ENCODE measurements at regions not wholly inside any gene's neighbourhood (a gene's known extent, or its start where the extent isn't known, plus 50 kb on each side); places are given as distances from the start of the nearest gene placed in this dataset.

GRCh38 chr11:44451706-44452105 lies 113.8 kb upstream of the CD82 start:
- no peak overlapping the region for H3K4me3 Mint-ChIP-seq
- no peaks in the 10 kb centered on the region for H3K9me3 Mint-ChIP-seq
- H3K27ac Mint-ChIP-seq, result no peak overlapping the region
- H3K36me3 Mint-ChIP-seq, result no peaks in the 10 kb centered on the region
- H3K4me1 Mint-ChIP-seq, result no peaks in the 10 kb centered on the region
- peaks cover 2% of the 10 kb centered on the region for H3K27me3 Mint-ChIP-seq

- H3K36me3 Mint-ChIP-seq, result no peaks in the 10 kb centered on the region
- H3K4me1 Mint-ChIP-seq, result no peaks in the 10 kb centered on the region
- H3K9me3 Mint-ChIP-seq, result no peaks in the 10 kb centered on the region
- no peak overlapping the region for H3K27ac Mint-ChIP-seq
- no peaks in the 10 kb centered on the region for H3K27me3 Mint-ChIP-seq
- no peak overlapping the region for H3K4me3 Mint-ChIP-seq
Measured at GRCh38 chr11:44452827-44453572, 112.5 kb upstream of the CD82 start.

GRCh38 chr11:44453871-44454270 lies 111.6 kb upstream of the CD82 start:
- H3K4me1 Mint-ChIP-seq, result no peaks in the 10 kb centered on the region
- H3K27ac Mint-ChIP-seq, result no peak overlapping the region
- no peaks in the 10 kb centered on the region for H3K27me3 Mint-ChIP-seq
- no peaks in the 10 kb centered on the region for H3K9me3 Mint-ChIP-seq
- H3K4me3 Mint-ChIP-seq, result no peak overlapping the region
- H3K36me3 Mint-ChIP-seq, result no peaks in the 10 kb centered on the region

- H3K36me3 Mint-ChIP-seq, result no peaks in the 10 kb centered on the region
- H3K9me3 Mint-ChIP-seq, result no peaks in the 10 kb centered on the region
- H3K4me1 Mint-ChIP-seq, result no peaks in the 10 kb centered on the region
- no peak overlapping the region for H3K27ac Mint-ChIP-seq
- no peaks in the 10 kb centered on the region for H3K27me3 Mint-ChIP-seq
- H3K4me3 Mint-ChIP-seq, result no peak overlapping the region
Measured at GRCh38 chr11:44454666-44455065, 110.8 kb upstream of the CD82 start.

- H3K27ac Mint-ChIP-seq, result no peak overlapping the region
- H3K9me3 Mint-ChIP-seq, result no peaks in the 10 kb centered on the region
- H3K4me3 Mint-ChIP-seq, result no peak overlapping the region
- no peaks in the 10 kb centered on the region for H3K4me1 Mint-ChIP-seq
- H3K36me3 Mint-ChIP-seq, result no peaks in the 10 kb centered on the region
- H3K27me3 Mint-ChIP-seq, result no peaks in the 10 kb centered on the region
Measured at GRCh38 chr11:44456544-44457300, 108.7 kb upstream of the CD82 start.

GRCh38 chr11:44457862-44458261 lies 107.6 kb upstream of the CD82 start:
- no peaks in the 10 kb centered on the region for H3K27me3 Mint-ChIP-seq
- no peaks in the 10 kb centered on the region for H3K4me1 Mint-ChIP-seq
- no peak overlapping the region for H3K4me3 Mint-ChIP-seq
- H3K27ac Mint-ChIP-seq, result no peak overlapping the region
- H3K9me3 Mint-ChIP-seq, result no peaks in the 10 kb centered on the region
- H3K36me3 Mint-ChIP-seq, result no peaks in the 10 kb centered on the region

- H3K27me3 Mint-ChIP-seq, result peaks cover 2% of the 10 kb centered on the region
- H3K27ac Mint-ChIP-seq, result no peak overlapping the region
- H3K4me3 Mint-ChIP-seq, result no peak overlapping the region
- H3K4me1 Mint-ChIP-seq, result no peaks in the 10 kb centered on the region
- H3K9me3 Mint-ChIP-seq, result no peaks in the 10 kb centered on the region
- no peaks in the 10 kb centered on the region for H3K36me3 Mint-ChIP-seq
Measured at GRCh38 chr11:44463751-44464150, 101.7 kb upstream of the CD82 start.

- Mint-ChIP-seq H3K27ac (no peak overlapping the region), H3K27me3 (peaks cover 4% of the 10 kb centered on the region), H3K9me3 (no peaks in the 10 kb centered on the region), H3K4me1 (no peaks in the 10 kb centered on the region), H3K36me3 (no peaks in the 10 kb centered on the region), H3K4me3 (no peak overlapping the region)
Measured at GRCh38 chr11:44464741-44465140, 100.7 kb upstream of the CD82 start.

- no peaks in the 10 kb centered on the region for H3K36me3 Mint-ChIP-seq
- no peaks in the 10 kb centered on the region for H3K9me3 Mint-ChIP-seq
- peaks cover 8% of the 10 kb centered on the region for H3K27me3 Mint-ChIP-seq
- H3K4me3 Mint-ChIP-seq, result no peak overlapping the region
- no peaks in the 10 kb centered on the region for H3K4me1 Mint-ChIP-seq
- H3K27ac Mint-ChIP-seq, result no peak overlapping the region
Measured at GRCh38 chr11:44466531-44467205, 98.8 kb upstream of the CD82 start.

- H3K36me3 Mint-ChIP-seq, result no peaks in the 10 kb centered on the region
- H3K4me1 Mint-ChIP-seq, result no peaks in the 10 kb centered on the region
- no peak overlapping the region for H3K27ac Mint-ChIP-seq
- H3K27me3 Mint-ChIP-seq, result peaks cover 8% of the 10 kb centered on the region
- H3K9me3 Mint-ChIP-seq, result no peaks in the 10 kb centered on the region
- no peak overlapping the region for H3K4me3 Mint-ChIP-seq
Measured at GRCh38 chr11:44467413-44467812, 98.0 kb upstream of the CD82 start.

GRCh38 chr11:44467931-44468330 lies 97.5 kb upstream of the CD82 start:
- peaks cover 8% of the 10 kb centered on the region for H3K27me3 Mint-ChIP-seq
- H3K4me1 Mint-ChIP-seq, result no peaks in the 10 kb centered on the region
- no peak overlapping the region for H3K4me3 Mint-ChIP-seq
- no peak overlapping the region for H3K27ac Mint-ChIP-seq
- H3K36me3 Mint-ChIP-seq, result no peaks in the 10 kb centered on the region
- H3K9me3 Mint-ChIP-seq, result no peaks in the 10 kb centered on the region

- H3K4me3 Mint-ChIP-seq, result no peak overlapping the region
- H3K9me3 Mint-ChIP-seq, result no peaks in the 10 kb centered on the region
- H3K4me1 Mint-ChIP-seq, result no peaks in the 10 kb centered on the region
- peaks cover 8% of the 10 kb centered on the region for H3K27me3 Mint-ChIP-seq
- H3K36me3 Mint-ChIP-seq, result no peaks in the 10 kb centered on the region
- H3K27ac Mint-ChIP-seq, result no peak overlapping the region
Measured at GRCh38 chr11:44468345-44468988, 97.0 kb upstream of the CD82 start.

GRCh38 chr11:44469412-44469811 lies 96.1 kb upstream of the CD82 start:
- Mint-ChIP-seq H3K4me1 (no peaks in the 10 kb centered on the region), H3K27me3 (peaks cover 8% of the 10 kb centered on the region), H3K4me3 (no peak overlapping the region), H3K27ac (no peak overlapping the region), H3K36me3 (no peaks in the 10 kb centered on the region), H3K9me3 (no peaks in the 10 kb centered on the region)

GRCh38 chr11:44470854-44471253 lies 94.6 kb upstream of the CD82 start:
- no peaks in the 10 kb centered on the region for H3K9me3 Mint-ChIP-seq
- no peaks in the 10 kb centered on the region for H3K36me3 Mint-ChIP-seq
- peaks cover 14% of the 10 kb centered on the region for H3K27me3 Mint-ChIP-seq
- H3K4me1 Mint-ChIP-seq, result no peaks in the 10 kb centered on the region
- H3K27ac Mint-ChIP-seq, result no peak overlapping the region
- no peak overlapping the region for H3K4me3 Mint-ChIP-seq

- peaks cover 13% of the 10 kb centered on the region for H3K27me3 Mint-ChIP-seq
- H3K4me3 Mint-ChIP-seq, result no peak overlapping the region
- no peaks in the 10 kb centered on the region for H3K9me3 Mint-ChIP-seq
- H3K36me3 Mint-ChIP-seq, result no peaks in the 10 kb centered on the region
- H3K27ac Mint-ChIP-seq, result no peak overlapping the region
- no peaks in the 10 kb centered on the region for H3K4me1 Mint-ChIP-seq
Measured at GRCh38 chr11:44471603-44472002, 93.9 kb upstream of the CD82 start.

- no peaks in the 10 kb centered on the region for H3K4me1 Mint-ChIP-seq
- H3K9me3 Mint-ChIP-seq, result no peaks in the 10 kb centered on the region
- H3K27me3 Mint-ChIP-seq, result peaks cover 13% of the 10 kb centered on the region
- no peak overlapping the region for H3K27ac Mint-ChIP-seq
- H3K36me3 Mint-ChIP-seq, result no peaks in the 10 kb centered on the region
- no peak overlapping the region for H3K4me3 Mint-ChIP-seq
Measured at GRCh38 chr11:44472916-44473315, 92.5 kb upstream of the CD82 start.

Measured in activated naive CD4-positive, alpha-beta T cell treated with anti-CD3 and anti-CD28 coated beads, Interleukin-2, amount 50 U/mL, for 24 hours (primary cell).